ENCODE measurements at regions not wholly inside any gene's neighbourhood (a gene's known extent, or its start where the extent isn't known, plus 50 kb on each side); places are given as distances from the start of the nearest gene placed in this dataset.

GRCh38 chr18:78207942-78208341 is 771.7 kb upstream of the SALL3 start:
- in situ Hi-C loops (cut with HindIII; ENCODE audit: low sequenced_read_pairs): no loop called here
- no peak overlapping the region for H3K4me3 ChIP-seq (ENCODE audit: low read depth, low read length)
- DNase-seq (ENCODE audit: low read depth): no peak
- no peak for TF ChIP-seq CTCF (IDR thresholded peaks at IDR 0.05; ENCODE audit: low read depth, low read length, missing control alignments)

GRCh38 chr18:78208461-78208860 is 771.2 kb upstream of the SALL3 start:
- H3K4me3 ChIP-seq (ENCODE audit: low read depth, low read length): no peak overlapping the region
- DNase-seq (ENCODE audit: low read depth): no peak
- in situ Hi-C loops (cut with HindIII; ENCODE audit: low sequenced_read_pairs): no loop called here
- no peak for TF ChIP-seq CTCF (IDR thresholded peaks at IDR 0.05; ENCODE audit: low read depth, low read length, missing control alignments)

- in situ Hi-C loops (cut with HindIII; ENCODE audit: low sequenced_read_pairs): no loop called here
Observed at GRCh38 chr18:78213361-78213994, 766.1 kb upstream of the SALL3 start.

GRCh38 chr18:78221496-78221895 is 758.1 kb upstream of the SALL3 start:
- in situ Hi-C loops (cut with HindIII; ENCODE audit: low sequenced_read_pairs): loop anchor here (5.0 kb wide), 1 partner anchor 99 kb away; no protein-coding TSS in a partner anchor
- H3K4me3 ChIP-seq (ENCODE audit: low read depth, low read length): no peak overlapping the region
- no peak for DNase-seq (ENCODE audit: low read depth)
- no peak for TF ChIP-seq CTCF (IDR thresholded peaks at IDR 0.05; ENCODE audit: low read depth, low read length, missing control alignments)

More at GRCh38 chr18:78213361-78213994, 766.1 kb upstream of the SALL3 start:
- H3K4me3 ChIP-seq (ENCODE audit: low read depth, low read length): no peak overlapping the region
- no peak for TF ChIP-seq CTCF (IDR thresholded peaks at IDR 0.05; ENCODE audit: low read depth, low read length, missing control alignments)
- DNase-seq (ENCODE audit: low read depth): no peak

- in situ Hi-C loops (cut with HindIII; ENCODE audit: low sequenced_read_pairs): no loop called here
- no peak for TF ChIP-seq CTCF (IDR thresholded peaks at IDR 0.05; ENCODE audit: low read depth, low read length, missing control alignments)
- DNase-seq (ENCODE audit: low read depth): no peak
- H3K4me3 ChIP-seq (ENCODE audit: low read depth, low read length): no peak overlapping the region
Observed at GRCh38 chr18:78228974-78229373, 750.6 kb upstream of the SALL3 start.

- no peak for DNase-seq (ENCODE audit: low read depth)
- TF ChIP-seq CTCF (IDR thresholded peaks at IDR 0.05; ENCODE audit: low read depth, low read length, missing control alignments): no peak
- H3K4me3 ChIP-seq (ENCODE audit: low read depth, low read length): no peak overlapping the region
- in situ Hi-C loops (cut with HindIII; ENCODE audit: low sequenced_read_pairs): no loop called here
Observed at GRCh38 chr18:78230911-78231310, 748.7 kb upstream of the SALL3 start.

Measured in astrocyte of the cerebellum (primary cell).